Activated T-helper 17 cell treated with anti-CD3 and anti-CD28 coated beads, Interleukin-2, amount 50 U/mL, for 72 hours (primary cell): ENCODE measurements at regions not wholly inside any gene's neighbourhood (a gene's known extent, or its start where the extent isn't known, plus 50 kb on each side); places are given as distances from the start of the nearest gene placed in this dataset.

Source experiments
- ATAC-seq: fragments of 150-1000 bp; cut with Tn5 transposase; replicated peaks from 2 replicates; pipeline ENCODE4 v1.10.0; 2021; ENCODE audit warnings: mild to moderate bottlenecking, moderate library complexity
- H3K27ac Mint-ChIP-seq: one replicate; pipeline ENCODE4 v1.8.0; 2022; ENCODE audit warnings: mixed read lengths
- H3K27me3 Mint-ChIP-seq: one replicate; pipeline ENCODE4 v1.8.0; 2022; ENCODE audit warnings: mixed read lengths
- H3K36me3 Mint-ChIP-seq: one replicate; pipeline ENCODE4 v1.8.0; 2022; ENCODE audit warnings: low read depth, mild to moderate bottlenecking, mixed read lengths
- H3K4me1 Mint-ChIP-seq: one replicate; pipeline ENCODE4 v1.8.0; 2022; ENCODE audit warnings: mixed read lengths
- H3K4me3 Mint-ChIP-seq: one replicate; pipeline ENCODE4 v1.8.0; 2022; ENCODE audit warnings: mild to moderate bottlenecking, mixed read lengths
- H3K9me3 Mint-ChIP-seq: one replicate; pipeline ENCODE4 v1.8.0; 2022; ENCODE audit warnings: mixed read lengths

GRCh38 chr4:43348591-43348990 lies 456.1 kb downstream of the GRXCR1 start:
- H3K27ac Mint-ChIP-seq, result no peak overlapping the region
- no peaks in the 10 kb centered on the region for H3K4me1 Mint-ChIP-seq
- no peaks in the 10 kb centered on the region for H3K36me3 Mint-ChIP-seq
- H3K27me3 Mint-ChIP-seq, result no peaks in the 10 kb centered on the region
- ATAC-seq, result no peak
- no peak overlapping the region for H3K4me3 Mint-ChIP-seq
- H3K9me3 Mint-ChIP-seq, result peaks cover 9% of the 10 kb centered on the region

- Mint-ChIP-seq H3K4me1 (no peaks in the 10 kb centered on the region), H3K4me3 (no peak overlapping the region), H3K27me3 (no peaks in the 10 kb centered on the region), H3K27ac (no peak overlapping the region), H3K9me3 (peaks cover 9% of the 10 kb centered on the region), H3K36me3 (no peaks in the 10 kb centered on the region)
- no peak for ATAC-seq
Measured at GRCh38 chr4:43351970-43352806, 459.7 kb downstream of the GRXCR1 start.

GRCh38 chr4:43352859-43353258 lies 460.3 kb downstream of the GRXCR1 start:
- no peak overlapping the region for H3K4me3 Mint-ChIP-seq
- H3K36me3 Mint-ChIP-seq, result no peaks in the 10 kb centered on the region
- H3K27ac Mint-ChIP-seq, result no peak overlapping the region
- H3K27me3 Mint-ChIP-seq, result no peaks in the 10 kb centered on the region
- no peaks in the 10 kb centered on the region for H3K4me1 Mint-ChIP-seq
- ATAC-seq, result no peak
- peaks cover 9% of the 10 kb centered on the region for H3K9me3 Mint-ChIP-seq

- no peak overlapping the region for H3K27ac Mint-ChIP-seq
- H3K4me3 Mint-ChIP-seq, result no peak overlapping the region
- H3K9me3 Mint-ChIP-seq, result peaks cover 9% of the 10 kb centered on the region
- ATAC-seq, result no peak
- no peaks in the 10 kb centered on the region for H3K4me1 Mint-ChIP-seq
- H3K36me3 Mint-ChIP-seq, result no peaks in the 10 kb centered on the region
- no peaks in the 10 kb centered on the region for H3K27me3 Mint-ChIP-seq
Measured at GRCh38 chr4:43353552-43353951, 461.0 kb downstream of the GRXCR1 start.

- Mint-ChIP-seq H3K4me1 (no peaks in the 10 kb centered on the region), H3K9me3 (peaks cover 3% of the 10 kb centered on the region), H3K36me3 (no peaks in the 10 kb centered on the region), H3K27ac (no peak overlapping the region), H3K4me3 (no peak overlapping the region), H3K27me3 (no peaks in the 10 kb centered on the region)
- ATAC-seq, result no peak
Measured at GRCh38 chr4:43356786-43357185, 464.3 kb downstream of the GRXCR1 start.

- Mint-ChIP-seq H3K9me3 (peaks cover 3% of the 10 kb centered on the region), H3K4me3 (no peak overlapping the region), H3K4me1 (no peaks in the 10 kb centered on the region), H3K27me3 (no peaks in the 10 kb centered on the region), H3K27ac (no peak overlapping the region), H3K36me3 (no peaks in the 10 kb centered on the region)
- no peak for ATAC-seq
Measured at GRCh38 chr4:43357252-43357974, 464.9 kb downstream of the GRXCR1 start.

GRCh38 chr4:43360296-43360695 lies 467.8 kb downstream of the GRXCR1 start:
- Mint-ChIP-seq H3K27ac (no peak overlapping the region), H3K9me3 (no peaks in the 10 kb centered on the region), H3K36me3 (no peaks in the 10 kb centered on the region), H3K4me1 (no peaks in the 10 kb centered on the region), H3K27me3 (no peaks in the 10 kb centered on the region), H3K4me3 (no peak overlapping the region)
- ATAC-seq, result no peak

- H3K4me1 Mint-ChIP-seq, result no peaks in the 10 kb centered on the region
- no peaks in the 10 kb centered on the region for H3K27me3 Mint-ChIP-seq
- no peak for ATAC-seq
- no peak overlapping the region for H3K27ac Mint-ChIP-seq
- no peak overlapping the region for H3K4me3 Mint-ChIP-seq
- peaks cover 3% of the 10 kb centered on the region for H3K9me3 Mint-ChIP-seq
- H3K36me3 Mint-ChIP-seq, result no peaks in the 10 kb centered on the region
Measured at GRCh38 chr4:43362875-43363636, 470.5 kb downstream of the GRXCR1 start.

- Mint-ChIP-seq H3K36me3 (no peaks in the 10 kb centered on the region), H3K27ac (no peak overlapping the region), H3K9me3 (peaks cover 3% of the 10 kb centered on the region), H3K4me1 (no peaks in the 10 kb centered on the region), H3K4me3 (no peak overlapping the region), H3K27me3 (no peaks in the 10 kb centered on the region)
- ATAC-seq, result no peak
Measured at GRCh38 chr4:43369036-43369594, 476.6 kb downstream of the GRXCR1 start.

- Mint-ChIP-seq H3K36me3 (no peaks in the 10 kb centered on the region), H3K4me1 (no peaks in the 10 kb centered on the region), H3K9me3 (peaks cover 10% of the 10 kb centered on the region), H3K27ac (no peak overlapping the region), H3K4me3 (no peak overlapping the region), H3K27me3 (no peaks in the 10 kb centered on the region)
- ATAC-seq, result no peak
Measured at GRCh38 chr4:43373201-43373600, 480.7 kb downstream of the GRXCR1 start.

- Mint-ChIP-seq H3K36me3 (no peaks in the 10 kb centered on the region), H3K4me1 (no peaks in the 10 kb centered on the region), H3K4me3 (no peak overlapping the region), H3K27ac (no peak overlapping the region), H3K27me3 (no peaks in the 10 kb centered on the region), H3K9me3 (peaks cover 10% of the 10 kb centered on the region)
- ATAC-seq, result no peak
Measured at GRCh38 chr4:43374216-43374751, 481.8 kb downstream of the GRXCR1 start.

- Mint-ChIP-seq H3K9me3 (peaks cover 10% of the 10 kb centered on the region), H3K27ac (no peak overlapping the region), H3K4me3 (no peak overlapping the region), H3K27me3 (no peaks in the 10 kb centered on the region), H3K4me1 (no peaks in the 10 kb centered on the region), H3K36me3 (no peaks in the 10 kb centered on the region)
- no peak for ATAC-seq
Measured at GRCh38 chr4:43379016-43379415, 486.5 kb downstream of the GRXCR1 start.

- no peak overlapping the region for H3K27ac Mint-ChIP-seq
- no peaks in the 10 kb centered on the region for H3K27me3 Mint-ChIP-seq
- ATAC-seq, result no peak
- H3K9me3 Mint-ChIP-seq, result peaks cover 5% of the 10 kb centered on the region
- H3K4me3 Mint-ChIP-seq, result no peak overlapping the region
- no peaks in the 10 kb centered on the region for H3K4me1 Mint-ChIP-seq
- no peaks in the 10 kb centered on the region for H3K36me3 Mint-ChIP-seq
Measured at GRCh38 chr4:43380093-43380492, 487.6 kb downstream of the GRXCR1 start.

- Mint-ChIP-seq H3K4me3 (no peak overlapping the region), H3K4me1 (no peaks in the 10 kb centered on the region), H3K36me3 (no peaks in the 10 kb centered on the region), H3K9me3 (peaks cover 5% of the 10 kb centered on the region), H3K27me3 (no peaks in the 10 kb centered on the region), H3K27ac (no peak overlapping the region)
- ATAC-seq, result no peak
Measured at GRCh38 chr4:43391069-43391468, 498.6 kb downstream of the GRXCR1 start.
